HAP-1 (cell line): ENCODE measurements at regions not wholly inside any gene's neighbourhood (a gene's known extent, or its start where the extent isn't known, plus 50 kb on each side); places are given as distances from the start of the nearest gene placed in this dataset.
A peak's percentile ranks its signal among the peaks of the same experiment; 100 is the strongest.
"Not testable (repeated sequence)": the region's sequence is repeated elsewhere in the genome, so short reads cannot be mapped to it uniquely, and the experiment has no call there.

Experiments used
- DNase-seq, 2 experiments: peaks; one replicate each; pipeline ENCODE4 v3.0.0-alpha.2; 2016 to 2020; ENCODE audit warnings: low spot score in 2 of 2
- H3K27me3 ChIP-seq: fragments of 250-450 bp; sonication (Bioruptor Pico); 2 replicates; pipeline ENCODE4 v1.5.1; 2020; ENCODE audit warnings: low read depth, mild to moderate bottlenecking, moderate library complexity
- H3K36me3 ChIP-seq: fragments of 250-450 bp; sonication (Bioruptor Pico); replicated peaks from 2 replicates; pipeline ENCODE4 v1.5.1; 2020; ENCODE audit warnings: mild to moderate bottlenecking
- H3K4me1 ChIP-seq: fragments of 250-450 bp; sonication (Bioruptor Pico); 2 replicates; pipeline ENCODE4 v1.5.1; 2020; ENCODE audit warnings: mild to moderate bottlenecking
- H3K4me3 ChIP-seq: fragments of 250-450 bp; sonication (Bioruptor Pico); 2 replicates; pipeline ENCODE4 v1.5.1; 2020; ENCODE audit warnings: mild to moderate bottlenecking, moderate library complexity
- H3K9me3 ChIP-seq: fragments of 250-450 bp; sonication (Bioruptor Pico); 2 replicates; pipeline ENCODE4 v1.5.1; 2020; ENCODE audit warnings: mild to moderate bottlenecking, moderate library complexity
- in situ Hi-C: fragments of 300-500 bp; cut with MboI; formaldehyde crosslinking; loops from 3 replicates; pipeline ENCODE4 v1.14.3; 2020; ENCODE audit warnings: low sequenced_read_pairs, inconsistent platforms, mixed read lengths

- Histone ChIP-seq H3K4me3 (no peak overlapping the region), H3K9me3 (no peaks in the 10 kb centered on the region), H3K36me3 (no peaks in the 10 kb centered on the region), H3K27me3 (no peaks in the 10 kb centered on the region), H3K4me1 (peaks cover 21% of the 10 kb centered on the region)
- in situ Hi-C loops: no loop called here
- no peak for DNase-seq
Measured at GRCh38 chr5:166786178-166786577, 1505.3 kb upstream of the WWC1 start.

GRCh38 chr5:166786889-166787288 is 1504.6 kb upstream of the WWC1 start:
- no peaks in the 10 kb centered on the region for H3K27me3 ChIP-seq
- in situ Hi-C loops: no loop called here
- H3K4me3 ChIP-seq: no peak overlapping the region
- DNase-seq: no peak
- H3K4me1 ChIP-seq: peaks cover 17% of the 10 kb centered on the region
- H3K36me3 ChIP-seq: no peaks in the 10 kb centered on the region
- H3K9me3 ChIP-seq: no peaks in the 10 kb centered on the region

- peak in 1 of 2 experiments; percentile 37 for DNase-seq
- no peaks in the 10 kb centered on the region for H3K9me3 ChIP-seq
- peaks cover 13% of the 10 kb centered on the region for H3K4me1 ChIP-seq
- no peaks in the 10 kb centered on the region for H3K27me3 ChIP-seq
- H3K4me3 ChIP-seq: no peak overlapping the region
- in situ Hi-C loops: no loop called here
- no peaks in the 10 kb centered on the region for H3K36me3 ChIP-seq
Measured at GRCh38 chr5:166788050-166788449, 1503.4 kb upstream of the WWC1 start.

GRCh38 chr5:166795756-166796155 is 1495.7 kb upstream of the WWC1 start:
- peaks cover 2% of the 10 kb centered on the region; the same call in 1 of the 2 replicates for H3K9me3 ChIP-seq
- peaks cover 25% of the 10 kb centered on the region for H3K4me1 ChIP-seq
- in situ Hi-C loops: no loop called here
- no peaks in the 10 kb centered on the region for H3K27me3 ChIP-seq
- DNase-seq: peak; percentile 71 to 97
- no peak overlapping the region for H3K4me3 ChIP-seq
- H3K36me3 ChIP-seq: no peaks in the 10 kb centered on the region

GRCh38 chr5:166803058-166803457 is 1488.4 kb upstream of the WWC1 start:
- Histone ChIP-seq H3K9me3 (peaks cover 2% of the 10 kb centered on the region; the same call in 1 of the 2 replicates), H3K36me3 (no peaks in the 10 kb centered on the region), H3K27me3 (no peaks in the 10 kb centered on the region), H3K4me3 (no peak overlapping the region), H3K4me1 (peaks cover 3% of the 10 kb centered on the region; the same call in 1 of the 2 replicates)
- in situ Hi-C loops: no loop called here
- DNase-seq: no peak

GRCh38 chr5:166804223-166804622 is 1487.2 kb upstream of the WWC1 start:
- not testable (repeated sequence) for DNase-seq

GRCh38 chr5:166804693-166805092 is 1486.8 kb upstream of the WWC1 start:
- H3K36me3 ChIP-seq, H3K27me3 ChIP-seq, H3K9me3 ChIP-seq, H3K4me1 ChIP-seq, DNase-seq, H3K4me3 ChIP-seq, in situ Hi-C loops: not testable (repeated sequence)

More at GRCh38 chr5:166804223-166804622, 1487.2 kb upstream of the WWC1 start:
- H3K27me3 ChIP-seq, in situ Hi-C loops, H3K36me3 ChIP-seq, H3K9me3 ChIP-seq, H3K4me1 ChIP-seq, H3K4me3 ChIP-seq: not testable (repeated sequence)

GRCh38 chr5:166810093-166810658 is 1481.3 kb upstream of the WWC1 start:
- DNase-seq, H3K27me3 ChIP-seq, H3K4me1 ChIP-seq, H3K9me3 ChIP-seq, H3K36me3 ChIP-seq, in situ Hi-C loops, H3K4me3 ChIP-seq: not testable (repeated sequence)

- no peaks in the 10 kb centered on the region for H3K36me3 ChIP-seq
- no peaks in the 10 kb centered on the region for H3K9me3 ChIP-seq
- no peaks in the 10 kb centered on the region; the same call in 1 of the 2 replicates for H3K4me1 ChIP-seq
- no peaks in the 10 kb centered on the region for H3K27me3 ChIP-seq
- DNase-seq: no peak
- no peak overlapping the region for H3K4me3 ChIP-seq
- in situ Hi-C loops: no loop called here
Measured at GRCh38 chr5:166810721-166811120, 1480.7 kb upstream of the WWC1 start.

GRCh38 chr5:166823360-166823759 is 1468.1 kb upstream of the WWC1 start:
- in situ Hi-C loops: no loop called here
- Histone ChIP-seq H3K36me3 (no peaks in the 10 kb centered on the region), H3K4me3 (no peak overlapping the region), H3K27me3 (no peaks in the 10 kb centered on the region), H3K9me3 (no peaks in the 10 kb centered on the region), H3K4me1 (peaks cover 4% of the 10 kb centered on the region; the same call in 1 of the 2 replicates)
- no peak for DNase-seq

GRCh38 chr5:166834246-166834645 is 1457.2 kb upstream of the WWC1 start:
- no peaks in the 10 kb centered on the region for H3K27me3 ChIP-seq
- no peaks in the 10 kb centered on the region for H3K9me3 ChIP-seq
- in situ Hi-C loops: no loop called here
- no peaks in the 10 kb centered on the region for H3K4me1 ChIP-seq
- no peaks in the 10 kb centered on the region for H3K36me3 ChIP-seq
- no peak for DNase-seq
- H3K4me3 ChIP-seq: no peak overlapping the region

- no peak overlapping the region for H3K4me3 ChIP-seq
- peak; percentile 30 to 59 for DNase-seq
Measured at GRCh38 chr5:166845044-166845443, 1446.4 kb upstream of the WWC1 start.

GRCh38 chr5:166856791-166857190 is 1434.7 kb upstream of the WWC1 start:
- Histone ChIP-seq H3K4me1 (peaks cover 5% of the 10 kb centered on the region), H3K36me3 (no peaks in the 10 kb centered on the region), H3K9me3 (no peaks in the 10 kb centered on the region), H3K4me3 (no peak overlapping the region), H3K27me3 (no peaks in the 10 kb centered on the region)
- in situ Hi-C loops: no loop called here
- no peak for DNase-seq

More at GRCh38 chr5:166845044-166845443, 1446.4 kb upstream of the WWC1 start:
- H3K4me1 ChIP-seq: no peaks in the 10 kb centered on the region; the same call in 1 of the 2 replicates
- no peaks in the 10 kb centered on the region for H3K36me3 ChIP-seq
- H3K9me3 ChIP-seq: no peaks in the 10 kb centered on the region
- in situ Hi-C loops: no loop called here
- 0 out of 2 replicates have a peak, but pooled peaks cover 4% of the 10 kb centered on the region for H3K27me3 ChIP-seq

- Histone ChIP-seq H3K9me3 (no peaks in the 10 kb centered on the region), H3K36me3 (no peaks in the 10 kb centered on the region), H3K4me1 (peaks cover 5% of the 10 kb centered on the region), H3K4me3 (no peak overlapping the region), H3K27me3 (no peaks in the 10 kb centered on the region)
- no peak for DNase-seq
- in situ Hi-C loops: no loop called here
Measured at GRCh38 chr5:166860426-166860825, 1431.0 kb upstream of the WWC1 start.

GRCh38 chr5:166862581-166862980 is 1428.9 kb upstream of the WWC1 start:
- no peaks in the 10 kb centered on the region for H3K9me3 ChIP-seq
- in situ Hi-C loops: no loop called here
- H3K27me3 ChIP-seq: no peaks in the 10 kb centered on the region
- no peaks in the 10 kb centered on the region for H3K36me3 ChIP-seq
- H3K4me3 ChIP-seq: no peak overlapping the region
- H3K4me1 ChIP-seq: no peaks in the 10 kb centered on the region
- no peak for DNase-seq
